ENCODE measurements at regions not wholly inside any gene's neighbourhood (a gene's known extent, or its start where the extent isn't known, plus 50 kb on each side); places are given as distances from the start of the nearest gene placed in this dataset.

- DNase-seq (ENCODE audit: low spot score): no peak
Observed at GRCh38 chr12:78792052-78792698, 72.4 kb upstream of the SYT1 start.

DNA sequence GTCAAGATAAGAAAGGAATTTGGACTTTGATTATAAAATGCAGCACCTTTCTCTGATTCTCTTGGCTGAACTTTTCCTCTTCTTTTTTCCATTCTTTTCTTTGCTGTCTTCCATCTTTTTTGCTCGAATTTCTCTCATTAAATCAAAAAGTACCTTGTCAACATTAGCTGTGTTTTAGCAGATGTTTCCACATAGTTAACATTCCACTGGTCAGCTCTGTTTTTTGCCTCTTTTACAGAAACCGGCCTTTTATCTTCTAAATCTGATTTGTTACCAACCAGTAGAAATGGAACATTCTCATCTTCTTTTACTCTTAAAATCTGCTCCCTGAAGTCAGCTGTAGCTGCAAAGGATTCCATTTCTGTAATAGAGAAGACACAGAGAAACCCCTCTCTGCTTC, 71.1 kb upstream of the SYT1 start:
- no peak for DNase-seq (ENCODE audit: low spot score)

- DNase-seq (ENCODE audit: low spot score): no peak
Observed at GRCh38 chr12:78793982-78794381, 70.6 kb upstream of the SYT1 start.

- DNase-seq (ENCODE audit: low spot score): no peak
Observed at GRCh38 chr12:78795934-78796445, 68.6 kb upstream of the SYT1 start.

GRCh38 chr12:78797196-78797931, 67.2 kb upstream of the SYT1 start:
- DNase-seq (ENCODE audit: low spot score): no peak

GRCh38 chr12:78799649-78800048, 64.9 kb upstream of the SYT1 start:
- no peak for DNase-seq (ENCODE audit: low spot score)

DNA sequence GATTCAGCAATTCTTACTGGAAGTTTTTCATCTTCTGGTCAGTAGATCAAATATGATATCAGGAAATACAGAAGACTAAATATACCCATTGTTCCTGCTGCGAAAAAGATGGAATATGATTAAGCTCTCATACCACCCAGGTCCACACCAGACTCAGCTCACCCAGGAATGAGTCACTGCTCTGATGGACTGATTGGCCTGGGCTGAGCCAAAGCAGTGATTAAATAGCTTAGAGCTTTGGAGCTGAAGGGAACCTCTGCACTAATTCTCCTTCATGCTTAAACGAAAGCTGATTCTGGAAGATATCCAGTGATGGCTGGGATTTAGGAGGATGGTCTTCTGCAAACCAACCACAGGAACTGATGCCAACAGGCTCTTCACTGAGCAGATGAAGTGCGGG, 62.0 kb upstream of the SYT1 start:
- peak; percentile 64 for DNase-seq (ENCODE audit: low spot score)

- DNase-seq (ENCODE audit: low spot score): no peak
Observed at GRCh38 chr12:78804262-78804661, 60.3 kb upstream of the SYT1 start.
